ENCODE measurements at regions not wholly inside any gene's neighbourhood (a gene's known extent, or its start where the extent isn't known, plus 50 kb on each side); places are given as distances from the start of the nearest gene placed in this dataset.
A peak's percentile ranks its signal among the peaks of the same experiment; 100 is the strongest.

DNA sequence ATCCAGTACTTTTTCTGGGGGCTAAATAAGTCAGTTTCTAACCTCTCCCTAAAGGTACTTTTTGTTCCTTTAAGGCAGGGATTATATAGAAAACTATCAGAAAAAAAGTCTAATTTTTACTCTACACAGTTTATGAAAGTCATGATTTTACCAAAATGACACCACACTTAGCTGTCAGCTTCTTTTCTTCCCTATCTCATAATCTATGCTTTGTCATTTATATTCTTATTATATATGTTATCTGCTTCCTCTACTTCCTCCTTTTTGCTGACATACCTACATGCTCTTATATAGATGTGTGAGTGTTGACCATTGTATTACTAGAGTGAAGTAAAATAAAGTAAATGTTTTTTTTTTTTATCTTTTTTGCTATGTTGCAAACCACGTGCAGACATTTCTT is 203.9 kb upstream of the CHRM2 start:
- no peak for DNase-seq

DNA sequence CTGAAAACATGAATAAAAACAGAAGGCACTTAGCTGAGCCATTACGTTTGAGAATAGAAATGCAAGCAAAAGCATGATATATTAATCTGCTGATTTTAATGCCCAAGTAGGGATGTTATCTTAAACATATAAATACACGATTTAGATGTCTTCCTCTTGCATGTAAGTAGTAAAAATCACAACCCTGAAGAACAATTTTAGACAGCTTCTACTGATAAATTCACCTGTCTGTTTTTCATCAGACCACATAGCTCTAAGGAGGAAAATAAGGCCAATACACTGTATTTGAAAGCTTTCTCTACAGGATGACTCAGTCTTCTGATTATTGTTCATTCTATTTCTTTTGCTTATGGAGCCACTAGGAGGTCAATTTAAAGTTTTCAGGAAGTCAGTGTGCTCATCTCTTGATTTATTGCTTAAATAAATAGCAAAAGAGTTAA is 210.9 kb upstream of the CHRM2 start:
- no peak for DNase-seq

- no peak for DNase-seq
These were observed 211.9 kb upstream of the CHRM2 start for GRCh38 chr7:136656516-136656915.

- no peak for DNase-seq
These were observed 213.0 kb upstream of the CHRM2 start for GRCh38 chr7:136655414-136655813.

GRCh38 chr7:136654406-136654805 is 214.0 kb upstream of the CHRM2 start:
- no peak for DNase-seq

DNA sequence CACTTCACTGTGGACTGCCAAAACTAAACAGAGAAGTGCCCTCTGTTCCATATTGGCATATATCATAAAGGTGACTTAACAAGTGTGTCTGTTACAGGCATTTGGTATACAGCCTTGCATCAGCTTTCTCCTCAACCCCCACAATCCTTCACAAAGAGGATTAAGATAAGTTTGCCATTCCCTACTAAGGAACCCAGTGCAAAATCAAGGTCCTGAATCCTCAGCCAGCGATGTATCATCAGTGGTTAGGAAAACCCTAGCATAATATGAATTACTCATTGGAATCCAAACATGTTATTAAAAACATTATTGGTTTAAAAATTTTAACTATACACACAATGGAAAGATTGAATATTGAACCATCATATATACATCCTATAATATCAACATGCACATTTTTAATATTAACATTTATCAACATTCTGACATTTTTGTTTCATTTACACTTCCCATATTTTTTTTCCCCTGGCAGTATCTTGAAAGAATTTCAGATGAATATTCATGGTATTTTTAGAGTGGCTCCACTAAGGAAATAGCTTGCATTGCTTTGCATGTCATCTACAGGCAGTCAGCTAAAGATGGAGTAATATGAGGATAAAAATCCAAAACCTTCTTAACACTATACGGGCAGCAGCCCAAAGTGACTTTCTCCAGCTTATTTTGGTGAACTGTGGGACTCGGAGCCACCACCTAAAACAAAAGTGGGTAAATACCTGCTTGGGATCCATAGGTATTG is 215.6 kb upstream of the CHRM2 start:
- no peak for DNase-seq

GRCh38 chr7:136640977-136641376 is 227.5 kb upstream of the CHRM2 start:
- no peak for DNase-seq

- DNase-seq: no peak
These were observed 230.6 kb upstream of the CHRM2 start for GRCh38 chr7:136637813-136638212.

- no peak for DNase-seq
These were observed 232.7 kb upstream of the CHRM2 start for GRCh38 chr7:136635751-136636150.

DNA sequence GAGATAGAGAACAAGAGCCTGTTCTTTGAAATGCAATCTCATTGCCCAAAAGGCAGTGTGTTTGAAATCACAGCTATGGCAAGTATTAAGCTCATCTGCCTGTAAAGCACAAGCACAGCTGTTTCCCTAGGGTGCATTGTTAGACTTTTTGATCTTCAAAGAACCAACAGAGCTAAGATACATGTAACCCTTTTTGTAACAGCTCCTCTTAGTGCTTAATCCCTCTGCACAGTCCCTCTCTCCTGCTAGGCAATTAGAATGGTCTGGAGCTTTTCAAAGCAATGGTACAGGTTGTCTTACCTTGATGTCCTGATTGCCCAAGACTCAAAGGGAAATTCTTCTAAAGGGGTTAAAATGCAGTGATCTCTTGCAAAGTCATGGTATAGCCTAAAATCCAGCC is 249.6 kb upstream of the CHRM2 start:
- DNase-seq: no peak

GRCh38 chr7:136617176-136617575 is 251.3 kb upstream of the CHRM2 start:
- no peak for DNase-seq

- no peak for DNase-seq
These were observed 262.7 kb upstream of the CHRM2 start for GRCh38 chr7:136605532-136606329.

GRCh38 chr7:136601772-136602171 is 266.7 kb upstream of the CHRM2 start:
- DNase-seq: no peak

GRCh38 chr7:136600475-136600874 is 268.0 kb upstream of the CHRM2 start:
- DNase-seq: no peak

DNA sequence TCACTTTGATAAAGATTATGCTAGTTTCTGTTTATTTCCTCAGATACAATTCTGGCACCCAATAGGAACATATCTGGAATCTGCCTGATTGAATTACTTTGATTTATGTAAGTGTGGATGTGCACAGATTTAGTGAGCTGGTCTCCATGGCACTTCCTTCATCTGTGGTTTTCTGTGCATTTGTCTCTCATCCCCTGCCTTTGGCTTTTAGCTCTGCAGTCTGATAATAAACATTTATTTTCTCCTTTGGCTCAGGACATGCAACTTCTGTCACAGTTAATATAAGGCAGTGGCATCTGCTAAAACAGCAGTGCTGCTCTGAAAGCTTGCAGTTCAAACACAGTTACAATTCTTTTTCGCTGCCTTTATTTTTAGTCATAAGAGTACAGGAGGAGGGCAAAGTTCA is 273.7 kb upstream of the CHRM2 start:
- no peak for DNase-seq

- DNase-seq: no peak
These were observed 280.2 kb upstream of the CHRM2 start for GRCh38 chr7:136588216-136588615.

DNA sequence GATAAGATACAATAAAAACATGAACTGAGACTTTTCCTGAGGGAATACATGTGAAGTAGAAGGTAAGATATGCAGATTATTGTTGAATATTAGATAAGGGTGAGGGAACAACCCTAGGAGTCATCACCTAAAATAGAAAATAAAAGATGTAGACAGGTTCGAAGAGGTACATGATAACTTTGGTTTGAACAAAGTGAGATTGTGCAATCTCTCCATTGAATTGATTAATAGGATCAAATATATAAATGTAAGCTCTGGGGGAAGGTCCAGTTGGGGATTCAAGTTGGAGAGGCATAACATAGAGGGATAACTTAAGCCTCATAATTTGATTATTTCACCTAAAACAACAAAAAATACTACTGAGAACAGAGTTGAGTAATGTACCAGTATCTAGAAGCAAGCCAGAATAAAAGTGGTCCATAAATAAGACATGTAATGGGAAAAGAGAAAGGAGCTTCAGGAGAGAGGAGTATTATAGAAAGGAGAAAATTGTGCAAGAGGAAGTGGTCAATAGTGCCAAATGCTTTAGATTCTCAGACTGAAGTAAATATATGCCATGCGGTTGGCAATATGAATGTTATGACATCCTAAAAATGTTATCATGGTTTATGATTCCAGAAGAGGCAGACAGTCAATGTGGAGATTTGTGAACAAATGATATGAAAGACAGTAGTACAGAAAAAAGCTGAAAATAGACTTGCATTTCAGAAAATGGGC is 282.3 kb upstream of the CHRM2 start:
- DNase-seq: no peak

- DNase-seq: no peak
These were observed 302.0 kb upstream of the CHRM2 start for GRCh38 chr7:136566491-136566890.

- peak; percentile 34 for DNase-seq
These were observed 312.5 kb upstream of the CHRM2 start for GRCh38 chr7:136555933-136556332.

DNA sequence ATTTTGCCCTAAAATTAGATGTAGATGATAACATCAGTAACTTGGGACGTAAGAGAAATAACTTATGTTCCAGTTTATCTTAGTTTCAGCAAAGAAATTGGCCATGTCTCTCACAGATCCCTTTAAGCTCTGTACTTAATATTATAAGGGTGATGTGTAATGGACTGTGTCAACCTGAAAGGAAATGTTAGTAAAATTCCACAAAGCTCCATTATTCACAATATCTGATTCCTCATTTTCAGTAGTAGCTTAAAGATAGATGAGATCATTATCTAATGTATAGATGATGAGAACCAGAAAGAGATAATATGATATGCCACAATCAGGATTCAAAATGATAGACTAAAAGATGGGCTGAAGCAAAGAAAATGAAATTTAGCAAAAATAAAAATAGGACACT is 316.8 kb upstream of the CHRM2 start:
- no peak for DNase-seq

DNA sequence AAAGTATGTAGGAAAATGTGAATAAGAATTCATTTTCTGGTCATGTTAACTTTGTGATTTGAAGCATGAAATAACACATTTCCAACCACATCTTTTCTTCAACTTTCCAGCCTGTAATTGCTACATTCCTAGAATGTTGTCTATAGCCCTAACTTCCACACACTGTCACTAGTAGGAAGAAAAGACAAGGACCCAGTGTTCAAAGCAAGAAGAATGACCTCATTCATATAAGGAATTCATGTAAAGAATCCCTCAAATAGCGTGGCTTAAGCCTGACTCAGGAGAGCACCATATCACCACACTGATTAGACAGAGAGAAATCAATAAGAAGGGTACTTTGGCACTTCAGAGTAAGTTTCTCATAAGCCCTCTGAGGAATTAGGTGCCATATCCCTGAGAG is 318.7 kb upstream of the CHRM2 start:
- DNase-seq: no peak

GRCh38 chr7:136533732-136534131 is 334.7 kb upstream of the CHRM2 start:
- DNase-seq: no peak

GRCh38 chr7:136530831-136531230 is 337.6 kb upstream of the CHRM2 start:
- DNase-seq: peak; percentile 38

DNA sequence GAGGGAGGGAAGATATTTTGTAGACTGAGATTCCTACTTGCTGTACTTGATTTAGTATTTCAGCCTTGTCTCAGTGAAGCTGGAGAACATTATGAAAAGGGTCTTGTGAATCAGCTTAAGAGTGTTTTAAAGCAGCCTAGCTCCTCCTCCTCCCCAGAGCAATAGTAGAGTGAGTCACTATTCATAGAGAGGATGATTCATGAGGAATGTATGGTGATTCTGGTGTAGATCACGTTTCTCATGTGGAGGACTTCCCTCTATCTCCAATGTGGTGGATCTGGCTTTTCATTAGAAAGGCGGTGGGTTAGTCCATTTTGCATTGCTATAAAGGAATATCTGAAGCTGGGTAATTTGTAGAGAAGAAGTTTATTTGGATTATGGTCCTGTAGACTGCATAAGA is 340.1 kb upstream of the CHRM2 start:
- DNase-seq: no peak

Measured in NCI-H1436 treated with DMSO at 0.1 percent for 48 hours (cell line).